ENCODE measurements at regions not wholly inside any gene's neighbourhood (a gene's known extent, or its start where the extent isn't known, plus 50 kb on each side); places are given as distances from the start of the nearest gene placed in this dataset.

DNA sequence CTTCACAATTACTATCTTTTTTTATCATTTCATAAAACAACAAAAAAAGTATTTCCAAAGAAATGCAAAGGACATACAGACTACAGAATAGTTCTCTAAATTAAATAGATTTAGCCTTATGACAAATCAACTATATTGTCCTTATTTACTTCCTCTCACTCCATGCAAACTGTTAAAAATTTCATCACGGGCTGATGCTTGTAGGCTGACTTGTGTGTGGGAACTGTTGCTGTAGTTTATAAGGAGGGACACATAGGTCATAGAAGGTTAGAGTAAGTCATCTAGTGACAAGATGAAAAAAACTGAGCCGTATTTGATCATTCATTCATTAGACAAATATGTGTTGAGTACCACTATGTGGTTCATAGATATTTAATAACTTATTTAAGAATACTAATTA, 232.5 kb upstream of the TBL1XR1 start:
- TF ChIP-seq, protein P1, sequence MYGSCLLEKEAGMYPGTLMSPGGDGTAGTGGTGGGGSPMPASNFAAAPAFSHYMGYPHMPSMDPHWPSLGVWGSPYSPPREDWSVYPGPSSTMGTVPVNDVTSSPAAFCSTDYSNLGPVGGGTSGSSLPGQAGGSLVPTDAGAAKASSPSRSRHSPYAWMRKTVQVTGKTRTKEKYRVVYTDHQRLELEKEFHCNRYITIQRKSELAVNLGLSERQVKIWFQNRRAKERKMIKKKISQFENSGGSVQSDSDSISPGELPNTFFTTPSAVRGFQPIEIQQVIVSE (CRISPR knock-in tag; IDR thresholded peaks at IDR 0.05; ENCODE audit: borderline replicate concordance) = no peak
- TF ChIP-seq, protein P2, sequence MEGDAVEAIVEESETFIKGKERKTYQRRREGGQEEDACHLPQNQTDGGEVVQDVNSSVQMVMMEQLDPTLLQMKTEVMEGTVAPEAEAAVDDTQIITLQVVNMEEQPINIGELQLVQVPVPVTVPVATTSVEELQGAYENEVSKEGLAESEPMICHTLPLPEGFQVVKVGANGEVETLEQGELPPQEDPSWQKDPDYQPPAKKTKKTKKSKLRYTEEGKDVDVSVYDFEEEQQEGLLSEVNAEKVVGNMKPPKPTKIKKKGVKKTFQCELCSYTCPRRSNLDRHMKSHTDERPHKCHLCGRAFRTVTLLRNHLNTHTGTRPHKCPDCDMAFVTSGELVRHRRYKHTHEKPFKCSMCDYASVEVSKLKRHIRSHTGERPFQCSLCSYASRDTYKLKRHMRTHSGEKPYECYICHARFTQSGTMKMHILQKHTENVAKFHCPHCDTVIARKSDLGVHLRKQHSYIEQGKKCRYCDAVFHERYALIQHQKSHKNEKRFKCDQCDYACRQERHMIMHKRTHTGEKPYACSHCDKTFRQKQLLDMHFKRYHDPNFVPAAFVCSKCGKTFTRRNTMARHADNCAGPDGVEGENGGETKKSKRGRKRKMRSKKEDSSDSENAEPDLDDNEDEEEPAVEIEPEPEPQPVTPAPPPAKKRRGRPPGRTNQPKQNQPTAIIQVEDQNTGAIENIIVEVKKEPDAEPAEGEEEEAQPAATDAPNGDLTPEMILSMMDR (IDR thresholded peaks at IDR 0.05) = no peak
- no peak for TF ChIP-seq NR2C2 (CRISPR knock-in tag; IDR thresholded peaks at IDR 0.05)
